ENCODE measurements at regions not wholly inside any gene's neighbourhood (a gene's known extent, or its start where the extent isn't known, plus 50 kb on each side); places are given as distances from the start of the nearest gene placed in this dataset.

DNA sequence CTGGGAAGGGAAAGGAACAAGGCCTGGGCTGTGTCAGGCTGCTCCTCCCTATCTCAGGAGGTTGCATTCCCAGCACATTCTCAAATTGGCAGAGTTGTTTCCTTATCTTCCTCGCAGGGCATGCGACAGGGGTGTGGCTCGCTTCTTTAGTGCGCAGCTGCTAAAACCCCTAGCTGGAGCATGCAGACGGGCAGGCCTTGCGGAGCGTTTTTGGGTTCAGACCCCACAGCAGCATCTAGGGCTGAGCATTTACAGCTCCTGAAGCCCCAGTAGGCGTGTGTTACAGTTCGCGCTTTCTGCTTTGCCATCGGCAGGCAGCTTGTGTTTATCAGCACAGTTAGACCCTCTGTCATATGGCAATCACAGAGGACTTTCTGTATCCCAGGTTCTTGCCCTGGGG lies 392.4 kb downstream of the TECRL start:
- Histone ChIP-seq H3K27me3 (no peaks in the 10 kb centered on the region), H3K36me3 (no peaks in the 10 kb centered on the region), H3K27ac (no peak overlapping the region), H3K4me1 (ENCODE audit: insufficient read depth) (no peaks in the 10 kb centered on the region), H3K9me3 (no peaks in the 10 kb centered on the region), H3K4me3 (no peak overlapping the region)
- TF ChIP-seq, protein P1, sequence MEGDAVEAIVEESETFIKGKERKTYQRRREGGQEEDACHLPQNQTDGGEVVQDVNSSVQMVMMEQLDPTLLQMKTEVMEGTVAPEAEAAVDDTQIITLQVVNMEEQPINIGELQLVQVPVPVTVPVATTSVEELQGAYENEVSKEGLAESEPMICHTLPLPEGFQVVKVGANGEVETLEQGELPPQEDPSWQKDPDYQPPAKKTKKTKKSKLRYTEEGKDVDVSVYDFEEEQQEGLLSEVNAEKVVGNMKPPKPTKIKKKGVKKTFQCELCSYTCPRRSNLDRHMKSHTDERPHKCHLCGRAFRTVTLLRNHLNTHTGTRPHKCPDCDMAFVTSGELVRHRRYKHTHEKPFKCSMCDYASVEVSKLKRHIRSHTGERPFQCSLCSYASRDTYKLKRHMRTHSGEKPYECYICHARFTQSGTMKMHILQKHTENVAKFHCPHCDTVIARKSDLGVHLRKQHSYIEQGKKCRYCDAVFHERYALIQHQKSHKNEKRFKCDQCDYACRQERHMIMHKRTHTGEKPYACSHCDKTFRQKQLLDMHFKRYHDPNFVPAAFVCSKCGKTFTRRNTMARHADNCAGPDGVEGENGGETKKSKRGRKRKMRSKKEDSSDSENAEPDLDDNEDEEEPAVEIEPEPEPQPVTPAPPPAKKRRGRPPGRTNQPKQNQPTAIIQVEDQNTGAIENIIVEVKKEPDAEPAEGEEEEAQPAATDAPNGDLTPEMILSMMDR (IDR thresholded peaks at IDR 0.05): no peak
- WGBS, 3 donors: 90 to 92% (median 91%) methylated on average over 11 of the region's 11 CpGs
- intact Hi-C loops (cut with DNase I): no loop called here
- DNase-seq: no peak

DNA sequence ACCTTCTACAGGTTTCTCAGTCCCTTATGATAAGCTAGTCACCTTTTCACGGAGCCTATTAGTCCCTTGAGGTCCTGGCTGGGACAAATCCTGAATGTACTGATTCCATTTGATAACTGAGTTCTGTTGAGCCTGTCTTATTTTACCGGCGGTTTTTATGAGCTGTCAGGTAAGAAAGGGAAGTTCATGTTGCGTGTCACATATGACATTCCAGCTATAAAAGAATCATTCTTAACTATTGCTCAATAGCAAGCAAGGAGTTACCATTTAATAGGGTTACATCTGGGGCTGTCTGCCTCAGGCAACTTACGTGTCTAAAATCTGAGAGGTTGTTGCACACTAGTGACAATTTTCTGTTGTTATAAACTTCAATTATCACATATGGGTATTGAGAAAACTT lies 394.6 kb downstream of the TECRL start:
- H3K9me3 ChIP-seq: no peaks in the 10 kb centered on the region
- no peak overlapping the region for H3K27ac ChIP-seq
- TF ChIP-seq, protein P1 (IDR thresholded peaks at IDR 0.05): no peak
- no peak for TF ChIP-seq POLR2A (IDR thresholded peaks at IDR 0.05)
- no peaks in the 10 kb centered on the region for H3K27me3 ChIP-seq
- WGBS, 3 donors: 70 to 82% (median 71%) methylated on average over 5 of the region's 5 CpGs
- H3K4me1 ChIP-seq (ENCODE audit: insufficient read depth): no peaks in the 10 kb centered on the region
- DNase-seq: no peak
- H3K36me3 ChIP-seq: no peaks in the 10 kb centered on the region
- intact Hi-C loops (cut with DNase I): no loop called here
- no peak overlapping the region for H3K4me3 ChIP-seq

DNA sequence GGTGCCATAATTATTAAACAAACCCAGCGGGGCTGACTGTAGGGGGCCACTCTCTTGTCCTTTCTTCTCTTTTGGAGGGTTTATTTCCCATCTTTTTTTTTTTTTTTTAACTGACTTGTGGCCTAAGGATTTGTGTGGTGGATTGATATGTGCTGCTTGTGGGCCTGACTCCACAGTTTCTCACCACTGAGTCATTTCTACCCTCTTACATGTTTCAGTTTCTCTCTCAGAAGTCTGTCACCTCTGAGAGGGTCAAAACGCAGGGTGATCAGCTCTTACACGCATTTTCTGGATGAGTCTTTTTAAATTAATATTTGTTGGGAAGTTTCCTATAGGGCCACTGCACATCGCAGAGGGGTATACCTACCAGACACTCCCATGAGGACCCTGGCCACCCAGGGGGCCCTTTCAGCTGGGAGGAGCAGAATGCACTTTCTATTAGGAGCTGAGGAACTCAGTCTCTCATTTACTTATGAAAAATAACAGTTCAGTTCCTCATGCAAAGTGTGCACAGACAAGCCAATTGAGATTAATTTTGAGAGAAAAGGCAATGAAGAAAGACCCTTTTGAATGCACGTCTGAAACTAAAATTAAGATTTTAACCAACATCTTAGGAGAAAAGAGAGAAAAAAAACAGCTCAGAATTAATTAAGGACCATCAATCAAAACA lies 407.9 kb downstream of the TECRL start:
- no peak overlapping the region for H3K27ac ChIP-seq
- no peaks in the 10 kb centered on the region for H3K27me3 ChIP-seq
- no peaks in the 10 kb centered on the region for H3K9me3 ChIP-seq
- 92 to 93% (median 92%) methylated on average over 5 of the region's 5 CpGs for WGBS, 3 donors
- H3K4me3 ChIP-seq: no peak overlapping the region
- no peak for DNase-seq
- intact Hi-C loops (cut with DNase I): no loop called here
- TF ChIP-seq POLR2A (IDR thresholded peaks at IDR 0.05): no peak
- TF ChIP-seq, protein P1 (IDR thresholded peaks at IDR 0.05): no peak
- no peak for TF ChIP-seq EP300 (IDR thresholded peaks at IDR 0.05)
- no peaks in the 10 kb centered on the region for H3K36me3 ChIP-seq
- no peaks in the 10 kb centered on the region for H3K4me1 ChIP-seq (ENCODE audit: insufficient read depth)

DNA sequence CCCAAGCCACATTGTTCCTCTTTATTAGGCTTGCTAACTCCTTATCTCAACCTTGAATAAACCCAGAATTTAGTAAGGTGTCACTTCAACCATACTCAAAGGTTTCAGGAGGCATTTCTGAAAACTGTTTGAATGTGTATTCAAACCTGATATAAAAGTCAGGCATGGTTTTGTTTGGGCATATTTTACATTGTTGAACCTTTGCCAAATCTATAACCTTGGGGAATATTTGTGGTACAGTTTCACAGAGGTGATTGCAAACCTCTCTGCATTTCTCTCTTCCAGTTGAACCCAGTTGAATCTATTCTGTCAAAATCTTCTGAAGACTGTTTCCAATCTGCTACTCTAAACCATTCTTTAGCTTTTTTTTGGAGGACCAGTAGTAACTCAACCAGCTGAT lies 409.0 kb downstream of the TECRL start:
- TF ChIP-seq POLR2A (IDR thresholded peaks at IDR 0.05) (no peak), EP300 (IDR thresholded peaks at IDR 0.05) (no peak)
- TF ChIP-seq, protein P1 (IDR thresholded peaks at IDR 0.05): no peak
- no peak overlapping the region for H3K4me3 ChIP-seq
- no peak for DNase-seq
- H3K4me1 ChIP-seq (ENCODE audit: insufficient read depth): no peaks in the 10 kb centered on the region
- H3K9me3 ChIP-seq: no peaks in the 10 kb centered on the region
- H3K27me3 ChIP-seq: no peaks in the 10 kb centered on the region
- intact Hi-C loops (cut with DNase I): no loop called here
- H3K27ac ChIP-seq: no peak overlapping the region
- H3K36me3 ChIP-seq: no peaks in the 10 kb centered on the region

Data from ovary (tissue), 7 donors.